Brain microvascular endothelial cell (primary cell): ENCODE measurements at regions not wholly inside any gene's neighbourhood (a gene's known extent, or its start where the extent isn't known, plus 50 kb on each side); places are given as distances from the start of the nearest gene placed in this dataset.
"Not testable (repeated sequence)": the region's sequence is repeated elsewhere in the genome, so short reads cannot be mapped to it uniquely, and the experiment has no call there.

ENCODE experiments used
- DNase-seq: peaks from one replicate; pipeline ENCODE4 v3.0.0-alpha.2; 2020
- H3K27ac ChIP-seq: fragments of 250-450 bp; sonication (Bioruptor Pico); 2 replicates; pipeline ENCODE4 v1.5.1; 2020; ENCODE audit warnings: mild to moderate bottlenecking, moderate library complexity
- H3K27me3 ChIP-seq: fragments of 250-450 bp; sonication (Bioruptor Pico); replicated peaks from 2 replicates; pipeline ENCODE4 v1.5.1; 2020; ENCODE audit warnings: mild to moderate bottlenecking
- H3K36me3 ChIP-seq: fragments of 250-450 bp; sonication (Bioruptor Pico); replicated peaks from 2 replicates; pipeline ENCODE4 v1.5.1; 2020; ENCODE audit warnings: mild to moderate bottlenecking
- H3K4me3 ChIP-seq: 2 replicates; pipeline ENCODE4 v1.5.1; 2011; ENCODE audit warnings: low read depth, mild to moderate bottlenecking, control low read depth, low read length, moderate library complexity
- in situ Hi-C: cut with HindIII; loops from 2 replicates; pipeline ENCODE4 v1.10.0; 2017; ENCODE audit warnings: low sequenced_read_pairs, low pct_ligation_motif_present
- TF ChIP-seq, protein P1 (sequence below): IDR thresholded peaks from 2 replicates; pipeline ENCODE4 v1.5.1; 2011; ENCODE audit warnings: low read depth, mild to moderate bottlenecking, moderate library complexity, low read length, control low read depth, inconsistent platforms; ENCODE audit errors: missing control alignments

DNA sequence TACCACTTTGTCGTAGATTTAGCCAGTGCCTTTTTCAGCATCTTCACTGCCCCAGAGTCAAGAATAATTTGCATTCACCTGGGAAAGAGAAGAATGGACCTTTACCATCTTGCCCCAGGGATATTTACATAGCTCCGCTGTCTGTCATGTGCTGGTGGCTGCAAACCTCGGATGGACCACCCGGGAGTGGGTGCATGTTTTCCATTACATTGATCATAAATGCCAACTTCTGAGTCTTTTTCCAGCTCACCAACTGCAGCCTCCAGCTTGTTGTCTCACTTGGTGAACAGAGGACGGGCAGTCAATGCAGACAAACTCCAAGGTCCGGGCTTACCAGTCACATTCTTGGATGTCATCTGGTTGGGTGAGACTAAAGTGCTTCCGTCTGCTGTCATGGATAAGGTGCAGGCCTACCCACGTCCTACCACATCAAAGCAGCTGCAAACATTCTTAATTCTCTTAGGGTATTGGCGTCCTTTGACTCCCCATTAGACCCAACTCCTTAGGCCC lies 155.8 kb upstream of the APC start:
- no peaks in the 10 kb centered on the region for H3K27me3 ChIP-seq
- TF ChIP-seq, protein P1, sequence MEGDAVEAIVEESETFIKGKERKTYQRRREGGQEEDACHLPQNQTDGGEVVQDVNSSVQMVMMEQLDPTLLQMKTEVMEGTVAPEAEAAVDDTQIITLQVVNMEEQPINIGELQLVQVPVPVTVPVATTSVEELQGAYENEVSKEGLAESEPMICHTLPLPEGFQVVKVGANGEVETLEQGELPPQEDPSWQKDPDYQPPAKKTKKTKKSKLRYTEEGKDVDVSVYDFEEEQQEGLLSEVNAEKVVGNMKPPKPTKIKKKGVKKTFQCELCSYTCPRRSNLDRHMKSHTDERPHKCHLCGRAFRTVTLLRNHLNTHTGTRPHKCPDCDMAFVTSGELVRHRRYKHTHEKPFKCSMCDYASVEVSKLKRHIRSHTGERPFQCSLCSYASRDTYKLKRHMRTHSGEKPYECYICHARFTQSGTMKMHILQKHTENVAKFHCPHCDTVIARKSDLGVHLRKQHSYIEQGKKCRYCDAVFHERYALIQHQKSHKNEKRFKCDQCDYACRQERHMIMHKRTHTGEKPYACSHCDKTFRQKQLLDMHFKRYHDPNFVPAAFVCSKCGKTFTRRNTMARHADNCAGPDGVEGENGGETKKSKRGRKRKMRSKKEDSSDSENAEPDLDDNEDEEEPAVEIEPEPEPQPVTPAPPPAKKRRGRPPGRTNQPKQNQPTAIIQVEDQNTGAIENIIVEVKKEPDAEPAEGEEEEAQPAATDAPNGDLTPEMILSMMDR = no peak
- no peak overlapping the region for H3K27ac ChIP-seq
- H3K36me3 ChIP-seq = no peaks in the 10 kb centered on the region
- no peak for DNase-seq
- no peak overlapping the region for H3K4me3 ChIP-seq
- in situ Hi-C loops = no loop called here

DNA sequence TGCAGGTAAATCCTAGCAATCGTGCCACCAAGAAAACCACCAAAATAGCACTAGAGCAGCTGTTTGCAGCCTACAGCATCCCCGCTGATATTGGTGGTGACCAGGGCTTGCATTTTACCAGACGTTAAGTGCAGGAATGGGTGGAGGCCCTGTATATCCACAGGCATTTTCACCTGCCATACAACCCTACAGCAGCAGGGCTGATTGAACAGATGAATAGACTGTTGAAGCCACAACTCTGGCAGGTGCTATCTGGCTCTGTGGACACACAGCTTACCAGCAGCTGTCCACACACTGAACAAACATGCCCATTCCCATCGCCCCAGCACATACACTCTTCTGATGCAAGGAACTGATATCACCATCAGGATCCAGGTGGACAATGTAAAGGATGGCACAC lies 154.5 kb upstream of the APC start:
- Histone ChIP-seq H3K4me3 (no peak overlapping the region), H3K27ac (no peak overlapping the region), H3K27me3 (no peaks in the 10 kb centered on the region), H3K36me3 (no peaks in the 10 kb centered on the region)
- in situ Hi-C loops = no loop called here
- TF ChIP-seq, protein P1 = no peak
- DNase-seq = no peak

- no peak for DNase-seq
Measured at GRCh38 chr5:112584781-112585180, 152.9 kb upstream of the APC start.

DNA sequence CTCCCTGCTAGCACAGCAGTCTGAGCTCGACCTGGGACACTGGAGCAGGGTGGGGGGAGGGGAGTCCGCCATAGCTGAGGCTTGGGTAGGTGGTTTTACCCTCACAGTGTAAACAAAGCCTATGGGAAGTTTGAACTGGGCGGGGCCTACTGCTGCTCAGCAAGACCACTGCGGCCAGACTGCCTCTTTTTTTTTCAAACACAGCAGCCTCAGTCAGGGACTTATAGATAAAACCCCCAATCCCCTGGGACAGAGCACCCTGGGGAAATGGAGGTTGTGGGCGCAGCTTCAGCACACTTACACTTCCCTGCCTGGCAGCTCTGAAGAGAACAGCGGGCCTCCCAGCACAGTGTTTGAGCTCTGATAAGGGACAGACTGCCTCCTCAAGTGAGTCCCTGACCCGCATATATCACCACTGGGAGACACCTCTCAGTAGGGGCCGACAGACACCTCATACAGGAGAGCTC lies 151.1 kb upstream of the APC start:
- TF ChIP-seq, protein P1 = no peak

More at GRCh38 chr5:112584781-112585180, 152.9 kb upstream of the APC start:
- in situ Hi-C loops = no loop called here
- Histone ChIP-seq H3K36me3 (no peaks in the 10 kb centered on the region), H3K27me3 (no peaks in the 10 kb centered on the region), H3K4me3 (no peak overlapping the region), H3K27ac (no peak overlapping the region)
- TF ChIP-seq, protein P1 = no peak

GRCh38 chr5:112590858-112591257 lies 146.8 kb upstream of the APC start:
- in situ Hi-C loops, DNase-seq, H3K4me3 ChIP-seq, H3K27ac ChIP-seq, H3K36me3 ChIP-seq, H3K27me3 ChIP-seq: not testable (repeated sequence)

More for the DNA sequence above, 151.1 kb upstream of the APC start:
- DNase-seq = no peak
- in situ Hi-C loops = no loop called here
- H3K27ac ChIP-seq = no peak overlapping the region
- H3K27me3 ChIP-seq = no peaks in the 10 kb centered on the region
- H3K36me3 ChIP-seq = no peaks in the 10 kb centered on the region
- no peak overlapping the region for H3K4me3 ChIP-seq

DNA sequence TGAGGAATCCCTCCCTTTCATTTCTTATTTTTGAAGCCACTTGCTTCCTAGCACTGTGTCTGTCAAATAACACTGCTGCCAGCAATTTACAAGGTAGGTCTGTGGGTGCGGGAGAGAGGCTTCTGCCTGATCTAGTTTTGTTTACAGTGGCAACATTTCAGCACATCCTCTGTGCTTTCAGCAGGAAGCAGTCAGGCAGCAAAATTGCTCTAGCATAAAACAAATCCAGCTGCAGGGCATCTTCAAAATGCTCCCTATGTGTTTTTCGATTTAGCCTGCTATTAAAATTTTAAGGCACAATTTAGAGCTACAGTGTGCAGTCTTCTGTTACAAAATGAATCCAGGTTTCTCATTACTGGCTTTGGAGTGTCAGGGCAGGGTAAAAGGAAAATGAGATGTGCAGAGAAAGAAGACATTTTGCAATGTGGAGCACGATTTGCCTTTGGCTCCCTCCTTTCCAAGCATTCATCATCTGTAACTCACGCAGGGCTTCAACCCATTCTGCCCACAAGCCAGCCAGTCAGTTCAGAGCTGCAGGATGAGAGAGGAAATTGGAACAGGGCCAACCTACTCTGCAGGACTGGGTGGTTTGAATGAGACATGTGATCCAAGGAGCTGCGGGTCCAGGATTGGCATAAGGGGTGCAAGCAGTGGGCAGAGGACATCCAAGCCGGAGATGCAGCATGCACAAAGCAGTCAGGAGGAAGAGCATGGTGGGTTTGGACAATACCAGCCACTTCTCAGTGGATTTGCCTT lies 143.4 kb upstream of the APC start:
- Histone ChIP-seq H3K27me3 (no peaks in the 10 kb centered on the region), H3K4me3 (no peak overlapping the region), H3K27ac (no peak overlapping the region), H3K36me3 (no peaks in the 10 kb centered on the region)
- in situ Hi-C loops = no loop called here
- TF ChIP-seq, protein P1 = no peak
- DNase-seq = no peak
